Fibroblast of lung (primary cell): ENCODE measurements at regions not wholly inside any gene's neighbourhood (a gene's known extent, or its start where the extent isn't known, plus 50 kb on each side); places are given as distances from the start of the nearest gene placed in this dataset.

Experiments
- CTCF ChIP-seq, 2 donors: IDR thresholded peaks in 1 of 2; conservative IDR thresholded peaks in 1 of 2; 1 replicate in 1 of 2; 2 replicates in 1 of 2; pipeline ENCODE4 v1.5.1; 2011 to 2012; ENCODE audit warnings: low read length in 2 of 2, control low read depth in 1 of 2, inconsistent platforms in 1 of 2, low read depth in 1 of 2, mild to moderate bottlenecking in 1 of 2
- EZH2 ChIP-seq: IDR thresholded peaks from 2 replicates; pipeline ENCODE4 v1.5.1; 2012; ENCODE audit warnings: low read length, control low read depth, mild to moderate bottlenecking; ENCODE audit errors: missing control alignments

- no peak for TF ChIP-seq CTCF (conservative IDR thresholded peaks at IDR 0.05 in 1 of 2, IDR thresholded peaks at IDR 0.05 in 1 of 2; ENCODE audit: low read depth in 1 of 2, low read length in 2 of 2)
- TF ChIP-seq EZH2: no peak
Observed at GRCh38 chr18:1436199-1436598, 531.5 kb downstream of the ADCYAP1 start.
